ENCODE measurements at regions not wholly inside any gene's neighbourhood (a gene's known extent, or its start where the extent isn't known, plus 50 kb on each side); places are given as distances from the start of the nearest gene placed in this dataset.
A peak's percentile ranks its signal among the peaks of the same experiment; 100 is the strongest.

- TF ChIP-seq BCLAF1 (IDR thresholded peaks at IDR 0.05) (no peak), JARID2 (CRISPR knock-in tag; IDR thresholded peaks at IDR 0.05; ENCODE audit: insufficient replicate concordance) (no peak), CENPX (CRISPR knock-in tag; IDR thresholded peaks at IDR 0.05) (no peak), ZNF891 (CRISPR knock-in tag; IDR thresholded peaks at IDR 0.05) (no peak), ZBTB25 (CRISPR knock-in tag; IDR thresholded peaks at IDR 0.05) (no peak), THAP11 (CRISPR knock-in tag; IDR thresholded peaks at IDR 0.05) (no peak), RBAK (CRISPR knock-in tag; IDR thresholded peaks at IDR 0.05) (no peak), XBP1 (CRISPR knock-in tag; IDR thresholded peaks at IDR 0.05) (no peak), DMAP1 (CRISPR knock-in tag; IDR thresholded peaks at IDR 0.05) (no peak), ZNF549 (CRISPR knock-in tag; IDR thresholded peaks at IDR 0.05) (no peak), KLF15 (CRISPR knock-in tag; IDR thresholded peaks at IDR 0.05; ENCODE audit: borderline replicate concordance) (no peak), EED (CRISPR knock-in tag; IDR thresholded peaks at IDR 0.05) (no peak), ZNF724P (CRISPR knock-in tag; IDR thresholded peaks at IDR 0.05; ENCODE audit: borderline replicate concordance) (no peak), SCMH1 (CRISPR knock-in tag; IDR thresholded peaks at IDR 0.05; ENCODE audit: borderline replicate concordance) (no peak), CAMTA2 (CRISPR knock-in tag; IDR thresholded peaks at IDR 0.05; ENCODE audit: borderline replicate concordance) (no peak), ZBTB38 (CRISPR knock-in tag; IDR thresholded peaks at IDR 0.05) (peak; percentile 44; the same call in 1 of the 2 replicates), IRF2 (CRISPR knock-in tag; IDR thresholded peaks at IDR 0.05) (peak; percentile 42; the same call in 1 of the 2 replicates)
- TF ChIP-seq, protein P1, sequence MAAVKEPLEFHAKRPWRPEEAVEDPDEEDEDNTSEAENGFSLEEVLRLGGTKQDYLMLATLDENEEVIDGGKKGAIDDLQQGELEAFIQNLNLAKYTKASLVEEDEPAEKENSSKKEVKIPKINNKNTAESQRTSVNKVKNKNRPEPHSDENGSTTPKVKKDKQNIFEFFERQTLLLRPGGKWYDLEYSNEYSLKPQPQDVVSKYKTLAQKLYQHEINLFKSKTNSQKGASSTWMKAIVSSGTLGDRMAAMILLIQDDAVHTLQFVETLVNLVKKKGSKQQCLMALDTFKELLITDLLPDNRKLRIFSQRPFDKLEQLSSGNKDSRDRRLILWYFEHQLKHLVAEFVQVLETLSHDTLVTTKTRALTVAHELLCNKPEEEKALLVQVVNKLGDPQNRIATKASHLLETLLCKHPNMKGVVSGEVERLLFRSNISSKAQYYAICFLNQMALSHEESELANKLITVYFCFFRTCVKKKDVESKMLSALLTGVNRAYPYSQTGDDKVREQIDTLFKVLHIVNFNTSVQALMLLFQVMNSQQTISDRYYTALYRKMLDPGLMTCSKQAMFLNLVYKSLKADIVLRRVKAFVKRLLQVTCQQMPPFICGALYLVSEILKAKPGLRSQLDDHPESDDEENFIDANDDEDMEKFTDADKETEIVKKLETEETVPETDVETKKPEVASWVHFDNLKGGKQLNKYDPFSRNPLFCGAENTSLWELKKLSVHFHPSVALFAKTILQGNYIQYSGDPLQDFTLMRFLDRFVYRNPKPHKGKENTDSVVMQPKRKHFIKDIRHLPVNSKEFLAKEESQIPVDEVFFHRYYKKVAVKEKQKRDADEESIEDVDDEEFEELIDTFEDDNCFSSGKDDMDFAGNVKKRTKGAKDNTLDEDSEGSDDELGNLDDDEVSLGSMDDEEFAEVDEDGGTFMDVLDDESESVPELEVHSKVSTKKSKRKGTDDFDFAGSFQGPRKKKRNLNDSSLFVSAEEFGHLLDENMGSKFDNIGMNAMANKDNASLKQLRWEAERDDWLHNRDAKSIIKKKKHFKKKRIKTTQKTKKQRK (IDR thresholded peaks at IDR 0.05; ENCODE audit: low read length) = no peak
- TF ChIP-seq, protein P2, sequence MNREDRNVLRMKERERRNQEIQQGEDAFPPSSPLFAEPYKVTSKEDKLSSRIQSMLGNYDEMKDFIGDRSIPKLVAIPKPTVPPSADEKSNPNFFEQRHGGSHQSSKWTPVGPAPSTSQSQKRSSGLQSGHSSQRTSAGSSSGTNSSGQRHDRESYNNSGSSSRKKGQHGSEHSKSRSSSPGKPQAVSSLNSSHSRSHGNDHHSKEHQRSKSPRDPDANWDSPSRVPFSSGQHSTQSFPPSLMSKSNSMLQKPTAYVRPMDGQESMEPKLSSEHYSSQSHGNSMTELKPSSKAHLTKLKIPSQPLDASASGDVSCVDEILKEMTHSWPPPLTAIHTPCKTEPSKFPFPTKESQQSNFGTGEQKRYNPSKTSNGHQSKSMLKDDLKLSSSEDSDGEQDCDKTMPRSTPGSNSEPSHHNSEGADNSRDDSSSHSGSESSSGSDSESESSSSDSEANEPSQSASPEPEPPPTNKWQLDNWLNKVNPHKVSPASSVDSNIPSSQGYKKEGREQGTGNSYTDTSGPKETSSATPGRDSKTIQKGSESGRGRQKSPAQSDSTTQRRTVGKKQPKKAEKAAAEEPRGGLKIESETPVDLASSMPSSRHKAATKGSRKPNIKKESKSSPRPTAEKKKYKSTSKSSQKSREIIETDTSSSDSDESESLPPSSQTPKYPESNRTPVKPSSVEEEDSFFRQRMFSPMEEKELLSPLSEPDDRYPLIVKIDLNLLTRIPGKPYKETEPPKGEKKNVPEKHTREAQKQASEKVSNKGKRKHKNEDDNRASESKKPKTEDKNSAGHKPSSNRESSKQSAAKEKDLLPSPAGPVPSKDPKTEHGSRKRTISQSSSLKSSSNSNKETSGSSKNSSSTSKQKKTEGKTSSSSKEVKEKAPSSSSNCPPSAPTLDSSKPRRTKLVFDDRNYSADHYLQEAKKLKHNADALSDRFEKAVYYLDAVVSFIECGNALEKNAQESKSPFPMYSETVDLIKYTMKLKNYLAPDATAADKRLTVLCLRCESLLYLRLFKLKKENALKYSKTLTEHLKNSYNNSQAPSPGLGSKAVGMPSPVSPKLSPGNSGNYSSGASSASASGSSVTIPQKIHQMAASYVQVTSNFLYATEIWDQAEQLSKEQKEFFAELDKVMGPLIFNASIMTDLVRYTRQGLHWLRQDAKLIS (CRISPR knock-in tag; IDR thresholded peaks at IDR 0.05) = no peak
Measured at GRCh38 chr2:204437815-204438756, 107.2 kb upstream of the PARD3B start (continued).
